ENCODE measurements at regions not wholly inside any gene's neighbourhood (a gene's known extent, or its start where the extent isn't known, plus 50 kb on each side); places are given as distances from the start of the nearest gene placed in this dataset.

- TF ChIP-seq POLR2A (IDR thresholded peaks at IDR 0.05): no peak
- TF ChIP-seq CTCF (IDR thresholded peaks at IDR 0.05): no peak
These were observed 419.8 kb downstream of the NSUN3 start for GRCh38 chr3:94482686-94483085.
